ENCODE measurements at regions not wholly inside any gene's neighbourhood (a gene's known extent, or its start where the extent isn't known, plus 50 kb on each side); places are given as distances from the start of the nearest gene placed in this dataset.

DNA sequence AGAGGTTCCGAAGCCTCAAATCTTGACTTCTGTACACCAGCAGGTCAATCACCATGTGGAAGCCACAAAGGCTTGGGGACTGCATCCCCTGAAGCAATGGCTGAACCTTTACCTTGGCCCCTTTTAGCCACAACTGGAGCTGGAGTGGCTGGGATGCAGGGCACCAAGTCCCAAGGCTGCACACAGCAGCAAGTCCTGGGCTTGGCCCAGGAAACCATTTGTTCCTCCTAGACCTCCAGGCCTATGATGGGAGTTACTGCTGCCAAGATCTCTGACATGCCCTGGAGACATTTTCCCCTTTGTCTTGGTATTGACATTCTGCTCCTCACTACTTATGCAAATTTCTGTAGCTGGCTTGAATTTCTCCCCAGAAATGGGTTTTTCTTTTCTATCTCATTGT, 285.9 kb downstream of the ASXL3 start:
- TF ChIP-seq, protein P1, sequence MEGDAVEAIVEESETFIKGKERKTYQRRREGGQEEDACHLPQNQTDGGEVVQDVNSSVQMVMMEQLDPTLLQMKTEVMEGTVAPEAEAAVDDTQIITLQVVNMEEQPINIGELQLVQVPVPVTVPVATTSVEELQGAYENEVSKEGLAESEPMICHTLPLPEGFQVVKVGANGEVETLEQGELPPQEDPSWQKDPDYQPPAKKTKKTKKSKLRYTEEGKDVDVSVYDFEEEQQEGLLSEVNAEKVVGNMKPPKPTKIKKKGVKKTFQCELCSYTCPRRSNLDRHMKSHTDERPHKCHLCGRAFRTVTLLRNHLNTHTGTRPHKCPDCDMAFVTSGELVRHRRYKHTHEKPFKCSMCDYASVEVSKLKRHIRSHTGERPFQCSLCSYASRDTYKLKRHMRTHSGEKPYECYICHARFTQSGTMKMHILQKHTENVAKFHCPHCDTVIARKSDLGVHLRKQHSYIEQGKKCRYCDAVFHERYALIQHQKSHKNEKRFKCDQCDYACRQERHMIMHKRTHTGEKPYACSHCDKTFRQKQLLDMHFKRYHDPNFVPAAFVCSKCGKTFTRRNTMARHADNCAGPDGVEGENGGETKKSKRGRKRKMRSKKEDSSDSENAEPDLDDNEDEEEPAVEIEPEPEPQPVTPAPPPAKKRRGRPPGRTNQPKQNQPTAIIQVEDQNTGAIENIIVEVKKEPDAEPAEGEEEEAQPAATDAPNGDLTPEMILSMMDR (conservative IDR thresholded peaks at IDR 0.05): no peak
- TF ChIP-seq EZH2 (IDR thresholded peaks at IDR 0.05; ENCODE audit: low read depth): no peak

Measured in PC-9 (cell line).